Astrocyte (in vitro differentiated cells and primary cell): ENCODE measurements at regions not wholly inside any gene's neighbourhood (a gene's known extent, or its start where the extent isn't known, plus 50 kb on each side); places are given as distances from the start of the nearest gene placed in this dataset.

Experiments
- EZH2 ChIP-seq: IDR thresholded peaks from 2 replicates; pipeline ENCODE4 v1.6.1; 2012; ENCODE audit warnings: mild to moderate bottlenecking, low read length, inconsistent platforms; ENCODE audit not compliant: insufficient read depth
- TF ChIP-seq, protein P1 (sequence below): IDR thresholded peaks from 2 replicates; pipeline ENCODE4 v1.5.1; 2011; ENCODE audit warnings: low read depth, mild to moderate bottlenecking, inconsistent platforms, low read length, moderate library complexity; ENCODE audit not compliant: insufficient read depth

DNA sequence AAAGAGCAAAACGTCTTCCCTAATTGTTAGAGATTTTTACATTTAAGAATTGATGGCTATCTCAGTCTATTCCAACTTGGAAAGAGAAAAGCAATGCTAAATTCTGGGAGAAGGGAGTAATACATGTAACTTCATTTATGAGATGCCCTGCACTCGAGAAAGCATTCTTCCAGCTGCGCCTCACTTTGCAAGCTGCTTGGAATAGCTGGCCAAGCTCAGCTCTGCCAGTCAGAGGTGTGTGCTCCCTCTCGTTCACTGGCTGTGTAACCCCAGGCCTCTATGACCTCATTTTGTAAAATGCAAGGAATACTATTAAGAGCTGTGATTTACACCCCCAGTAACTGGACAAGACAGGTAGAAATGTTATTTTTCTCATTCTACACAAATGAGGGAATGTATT lies 79.1 kb downstream of the OTX2 start:
- no peak for TF ChIP-seq EZH2
- TF ChIP-seq, protein P1, sequence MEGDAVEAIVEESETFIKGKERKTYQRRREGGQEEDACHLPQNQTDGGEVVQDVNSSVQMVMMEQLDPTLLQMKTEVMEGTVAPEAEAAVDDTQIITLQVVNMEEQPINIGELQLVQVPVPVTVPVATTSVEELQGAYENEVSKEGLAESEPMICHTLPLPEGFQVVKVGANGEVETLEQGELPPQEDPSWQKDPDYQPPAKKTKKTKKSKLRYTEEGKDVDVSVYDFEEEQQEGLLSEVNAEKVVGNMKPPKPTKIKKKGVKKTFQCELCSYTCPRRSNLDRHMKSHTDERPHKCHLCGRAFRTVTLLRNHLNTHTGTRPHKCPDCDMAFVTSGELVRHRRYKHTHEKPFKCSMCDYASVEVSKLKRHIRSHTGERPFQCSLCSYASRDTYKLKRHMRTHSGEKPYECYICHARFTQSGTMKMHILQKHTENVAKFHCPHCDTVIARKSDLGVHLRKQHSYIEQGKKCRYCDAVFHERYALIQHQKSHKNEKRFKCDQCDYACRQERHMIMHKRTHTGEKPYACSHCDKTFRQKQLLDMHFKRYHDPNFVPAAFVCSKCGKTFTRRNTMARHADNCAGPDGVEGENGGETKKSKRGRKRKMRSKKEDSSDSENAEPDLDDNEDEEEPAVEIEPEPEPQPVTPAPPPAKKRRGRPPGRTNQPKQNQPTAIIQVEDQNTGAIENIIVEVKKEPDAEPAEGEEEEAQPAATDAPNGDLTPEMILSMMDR = no peak
